ENCODE measurements at regions not wholly inside any gene's neighbourhood (a gene's known extent, or its start where the extent isn't known, plus 50 kb on each side); places are given as distances from the start of the nearest gene placed in this dataset.

GRCh38 chr20:60728705-60729104 is 523.4 kb upstream of the CDH4 start:
- H3K27me3 ChIP-seq (replicated peaks; ENCODE audit: control insufficient read depth, insufficient read depth, low read length, poor library complexity, severe bottlenecking), result no peaks in the 10 kb centered on the region
- no peaks in the 10 kb centered on the region for H3K9me3 ChIP-seq (ENCODE audit: control insufficient read depth, low read length)
- no peak overlapping the region for H3K4me3 ChIP-seq (ENCODE audit: insufficient read depth, low read depth, low read length, poor library complexity, severe bottlenecking)
- H3K27ac ChIP-seq (ENCODE audit: insufficient read depth, low read length, poor library complexity, severe bottlenecking), result no peak overlapping the region
- no peaks in the 10 kb centered on the region for H3K36me3 ChIP-seq (ENCODE audit: control insufficient read depth, insufficient read depth, low read length)
- DNase-seq, result no peak
- H3K4me1 ChIP-seq (ENCODE audit: control insufficient read depth, insufficient read depth, low read length, poor library complexity, severe bottlenecking), result no peaks in the 10 kb centered on the region

GRCh38 chr20:60729135-60729900 is 522.7 kb upstream of the CDH4 start:
- Histone ChIP-seq H3K36me3 (ENCODE audit: control insufficient read depth, insufficient read depth, low read length) (no peaks in the 10 kb centered on the region), H3K9me3 (ENCODE audit: control insufficient read depth, low read length) (no peaks in the 10 kb centered on the region), H3K27ac (ENCODE audit: insufficient read depth, low read length, poor library complexity, severe bottlenecking) (no peak overlapping the region), H3K27me3 (replicated peaks; ENCODE audit: control insufficient read depth, insufficient read depth, low read length, poor library complexity, severe bottlenecking) (no peaks in the 10 kb centered on the region), H3K4me1 (ENCODE audit: control insufficient read depth, insufficient read depth, low read length, poor library complexity, severe bottlenecking) (no peaks in the 10 kb centered on the region), H3K4me3 (ENCODE audit: insufficient read depth, low read depth, low read length, poor library complexity, severe bottlenecking) (no peak overlapping the region)
- no peak for DNase-seq

GRCh38 chr20:60732322-60732721 is 519.7 kb upstream of the CDH4 start:
- H3K9me3 ChIP-seq (ENCODE audit: control insufficient read depth, low read length), result no peaks in the 10 kb centered on the region
- no peaks in the 10 kb centered on the region for H3K27me3 ChIP-seq (replicated peaks; ENCODE audit: control insufficient read depth, insufficient read depth, low read length, poor library complexity, severe bottlenecking)
- H3K36me3 ChIP-seq (ENCODE audit: control insufficient read depth, insufficient read depth, low read length), result no peaks in the 10 kb centered on the region
- no peak overlapping the region for H3K27ac ChIP-seq (ENCODE audit: insufficient read depth, low read length, poor library complexity, severe bottlenecking)
- DNase-seq, result no peak
- H3K4me3 ChIP-seq (ENCODE audit: insufficient read depth, low read depth, low read length, poor library complexity, severe bottlenecking), result no peak overlapping the region
- no peaks in the 10 kb centered on the region for H3K4me1 ChIP-seq (ENCODE audit: control insufficient read depth, insufficient read depth, low read length, poor library complexity, severe bottlenecking)

GRCh38 chr20:60748086-60748485 is 504.0 kb upstream of the CDH4 start:
- no peaks in the 10 kb centered on the region for H3K27me3 ChIP-seq (replicated peaks; ENCODE audit: control insufficient read depth, insufficient read depth, low read length, poor library complexity, severe bottlenecking)
- no peak overlapping the region for H3K27ac ChIP-seq (ENCODE audit: insufficient read depth, low read length, poor library complexity, severe bottlenecking)
- H3K36me3 ChIP-seq (ENCODE audit: control insufficient read depth, insufficient read depth, low read length), result no peaks in the 10 kb centered on the region
- DNase-seq, result no peak
- no peak overlapping the region for H3K4me3 ChIP-seq (ENCODE audit: insufficient read depth, low read depth, low read length, poor library complexity, severe bottlenecking)
- no peaks in the 10 kb centered on the region for H3K4me1 ChIP-seq (ENCODE audit: control insufficient read depth, insufficient read depth, low read length, poor library complexity, severe bottlenecking)
- no peaks in the 10 kb centered on the region for H3K9me3 ChIP-seq (ENCODE audit: control insufficient read depth, low read length)

- H3K4me3 ChIP-seq (ENCODE audit: insufficient read depth, low read depth, low read length, poor library complexity, severe bottlenecking), result no peak overlapping the region
- no peak for DNase-seq
- no peaks in the 10 kb centered on the region for H3K9me3 ChIP-seq (ENCODE audit: control insufficient read depth, low read length)
- no peaks in the 10 kb centered on the region for H3K36me3 ChIP-seq (ENCODE audit: control insufficient read depth, insufficient read depth, low read length)
- H3K27ac ChIP-seq (ENCODE audit: insufficient read depth, low read length, poor library complexity, severe bottlenecking), result no peak overlapping the region
- no peaks in the 10 kb centered on the region for H3K4me1 ChIP-seq (ENCODE audit: control insufficient read depth, insufficient read depth, low read length, poor library complexity, severe bottlenecking)
- H3K27me3 ChIP-seq (replicated peaks; ENCODE audit: control insufficient read depth, insufficient read depth, low read length, poor library complexity, severe bottlenecking), result no peaks in the 10 kb centered on the region
Measured at GRCh38 chr20:60749804-60750602, 502.1 kb upstream of the CDH4 start.

DNA sequence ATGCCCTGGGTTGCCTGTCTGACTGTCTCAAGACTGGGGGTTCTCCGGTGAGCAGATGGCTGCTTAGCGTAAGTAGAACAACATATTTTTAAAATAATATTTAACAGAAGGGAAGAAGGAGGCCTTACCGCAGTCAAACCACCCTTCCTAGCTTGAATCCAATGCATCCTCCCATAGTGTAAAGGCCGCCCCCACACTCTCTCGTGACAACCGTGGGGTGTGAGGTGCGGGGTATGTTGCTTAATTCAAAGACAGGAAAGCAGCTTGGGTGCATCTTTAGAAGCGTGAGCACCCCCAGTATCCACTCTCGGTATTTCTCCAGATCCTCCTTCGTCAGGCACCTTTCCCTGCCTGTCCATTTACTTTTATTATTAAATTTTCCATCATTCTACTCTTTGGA is 501.2 kb upstream of the CDH4 start:
- H3K27ac ChIP-seq (ENCODE audit: insufficient read depth, low read length, poor library complexity, severe bottlenecking), result no peak overlapping the region
- H3K9me3 ChIP-seq (ENCODE audit: control insufficient read depth, low read length), result no peaks in the 10 kb centered on the region
- H3K4me1 ChIP-seq (ENCODE audit: control insufficient read depth, insufficient read depth, low read length, poor library complexity, severe bottlenecking), result no peaks in the 10 kb centered on the region
- no peak for DNase-seq
- H3K36me3 ChIP-seq (ENCODE audit: control insufficient read depth, insufficient read depth, low read length), result no peaks in the 10 kb centered on the region
- no peak overlapping the region for H3K4me3 ChIP-seq (ENCODE audit: insufficient read depth, low read depth, low read length, poor library complexity, severe bottlenecking)
- H3K27me3 ChIP-seq (replicated peaks; ENCODE audit: control insufficient read depth, insufficient read depth, low read length, poor library complexity, severe bottlenecking), result no peaks in the 10 kb centered on the region

DNA sequence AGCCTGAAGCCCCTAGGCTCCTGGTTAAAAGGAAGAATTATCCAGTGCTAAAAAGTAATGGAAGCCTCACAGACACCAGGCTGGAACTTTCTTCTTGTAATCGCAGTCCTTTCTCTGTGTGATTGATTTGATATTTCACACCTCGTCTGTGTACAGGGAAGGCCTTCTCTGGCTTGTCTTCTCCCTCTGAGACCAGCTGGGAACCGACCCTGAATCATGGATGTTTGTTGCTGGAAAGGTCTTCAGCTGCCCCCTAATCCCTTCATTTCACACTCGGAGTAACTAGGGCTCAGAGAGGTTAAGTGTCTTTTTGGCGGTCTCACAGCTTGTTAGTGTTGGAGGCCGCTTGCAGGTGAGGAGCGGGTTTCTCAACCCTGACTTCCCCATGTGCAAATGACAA is 500.2 kb upstream of the CDH4 start:
- Histone ChIP-seq H3K27ac (ENCODE audit: insufficient read depth, low read length, poor library complexity, severe bottlenecking) (no peak overlapping the region), H3K9me3 (ENCODE audit: control insufficient read depth, low read length) (no peaks in the 10 kb centered on the region), H3K27me3 (replicated peaks; ENCODE audit: control insufficient read depth, insufficient read depth, low read length, poor library complexity, severe bottlenecking) (no peaks in the 10 kb centered on the region), H3K36me3 (ENCODE audit: control insufficient read depth, insufficient read depth, low read length) (no peaks in the 10 kb centered on the region), H3K4me3 (ENCODE audit: insufficient read depth, low read depth, low read length, poor library complexity, severe bottlenecking) (no peak overlapping the region), H3K4me1 (ENCODE audit: control insufficient read depth, insufficient read depth, low read length, poor library complexity, severe bottlenecking) (no peaks in the 10 kb centered on the region)
- DNase-seq, result no peak

DNA sequence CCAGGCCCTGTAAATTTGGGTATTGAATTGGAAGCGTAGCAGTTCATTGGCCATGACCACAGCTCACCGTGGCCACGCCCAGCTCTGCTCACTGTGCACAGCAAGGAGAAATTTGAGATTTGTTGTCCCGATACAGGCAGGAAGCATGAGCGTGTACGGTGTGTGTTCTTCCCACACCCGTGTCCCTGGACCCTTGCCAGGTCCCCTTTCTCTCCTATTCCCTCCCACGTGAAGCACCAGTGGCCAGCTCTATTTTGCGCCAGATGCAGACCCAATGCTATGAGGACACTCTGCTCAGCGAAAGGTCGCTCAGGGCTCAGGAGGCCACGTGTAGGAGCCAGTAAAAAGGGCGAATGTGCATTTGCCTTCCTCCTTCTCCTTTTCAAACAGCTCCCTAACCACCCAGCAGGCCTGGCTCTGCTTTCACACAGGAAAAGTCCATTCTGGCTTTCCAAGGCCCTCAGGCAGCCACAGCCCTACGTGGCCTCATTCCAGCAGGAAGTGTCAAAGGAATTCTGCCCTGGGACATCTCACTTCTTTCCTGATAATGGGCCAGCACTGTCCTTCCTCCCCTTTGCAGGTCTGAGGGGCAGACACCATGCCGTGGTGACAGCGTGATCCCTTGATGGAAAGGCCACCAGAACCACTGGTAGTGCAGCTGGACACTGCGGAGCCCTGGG is 499.2 kb upstream of the CDH4 start:
- Histone ChIP-seq H3K27ac (ENCODE audit: insufficient read depth, low read length, poor library complexity, severe bottlenecking) (no peak overlapping the region), H3K36me3 (ENCODE audit: control insufficient read depth, insufficient read depth, low read length) (no peaks in the 10 kb centered on the region), H3K9me3 (ENCODE audit: control insufficient read depth, low read length) (no peaks in the 10 kb centered on the region), H3K27me3 (replicated peaks; ENCODE audit: control insufficient read depth, insufficient read depth, low read length, poor library complexity, severe bottlenecking) (no peaks in the 10 kb centered on the region), H3K4me1 (ENCODE audit: control insufficient read depth, insufficient read depth, low read length, poor library complexity, severe bottlenecking) (no peaks in the 10 kb centered on the region), H3K4me3 (ENCODE audit: insufficient read depth, low read depth, low read length, poor library complexity, severe bottlenecking) (no peak overlapping the region)
- DNase-seq, result no peak

DNA sequence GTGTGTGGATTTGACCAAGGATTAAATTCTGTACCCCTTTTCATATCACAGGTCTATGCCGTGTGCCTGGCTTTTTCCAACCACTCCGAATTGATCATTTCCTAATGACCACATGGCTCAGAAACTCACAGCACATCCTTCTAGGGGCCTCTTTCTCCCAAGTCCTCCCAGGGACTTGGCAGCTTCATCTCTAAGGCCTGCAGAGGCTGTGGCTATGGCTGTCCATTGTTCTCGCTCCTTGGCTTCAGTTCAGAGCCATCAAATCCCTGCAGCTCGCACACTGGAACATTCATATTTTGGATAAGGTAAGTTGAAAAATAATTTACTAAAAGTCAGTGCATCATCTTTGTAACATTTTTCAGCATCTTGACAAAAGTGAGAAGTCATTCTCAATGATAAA is 497.2 kb upstream of the CDH4 start:
- Histone ChIP-seq H3K27ac (ENCODE audit: insufficient read depth, low read length, poor library complexity, severe bottlenecking) (no peak overlapping the region), H3K9me3 (ENCODE audit: control insufficient read depth, low read length) (no peaks in the 10 kb centered on the region), H3K36me3 (ENCODE audit: control insufficient read depth, insufficient read depth, low read length) (no peaks in the 10 kb centered on the region), H3K4me3 (ENCODE audit: insufficient read depth, low read depth, low read length, poor library complexity, severe bottlenecking) (no peak overlapping the region), H3K4me1 (ENCODE audit: control insufficient read depth, insufficient read depth, low read length, poor library complexity, severe bottlenecking) (no peaks in the 10 kb centered on the region), H3K27me3 (replicated peaks; ENCODE audit: control insufficient read depth, insufficient read depth, low read length, poor library complexity, severe bottlenecking) (no peaks in the 10 kb centered on the region)
- DNase-seq, result no peak

DNA sequence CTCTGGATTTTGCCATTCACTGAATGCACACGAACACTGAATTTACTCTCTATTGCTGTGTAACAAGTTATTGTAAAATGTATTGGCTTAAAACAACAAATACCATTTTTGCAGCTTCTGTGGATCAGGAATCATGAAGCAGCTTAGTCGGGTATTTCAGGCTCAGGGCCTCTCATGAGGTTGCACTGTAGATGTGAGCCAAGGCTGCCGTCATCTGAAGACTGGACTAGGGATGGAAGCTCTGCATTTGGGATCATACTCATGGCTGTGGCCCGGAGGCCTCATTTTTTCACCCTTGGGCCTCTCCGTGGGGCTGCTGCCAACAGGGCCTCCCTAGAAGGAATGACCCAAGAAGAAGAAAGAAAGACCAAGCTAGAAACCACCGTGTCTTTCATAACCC is 492.4 kb upstream of the CDH4 start:
- Histone ChIP-seq H3K4me1 (ENCODE audit: control insufficient read depth, insufficient read depth, low read length, poor library complexity, severe bottlenecking) (no peaks in the 10 kb centered on the region), H3K27me3 (replicated peaks; ENCODE audit: control insufficient read depth, insufficient read depth, low read length, poor library complexity, severe bottlenecking) (no peaks in the 10 kb centered on the region), H3K9me3 (ENCODE audit: control insufficient read depth, low read length) (no peaks in the 10 kb centered on the region), H3K36me3 (ENCODE audit: control insufficient read depth, insufficient read depth, low read length) (no peaks in the 10 kb centered on the region), H3K4me3 (ENCODE audit: insufficient read depth, low read depth, low read length, poor library complexity, severe bottlenecking) (no peak overlapping the region), H3K27ac (ENCODE audit: insufficient read depth, low read length, poor library complexity, severe bottlenecking) (no peak overlapping the region)
- no peak for DNase-seq

All from effector memory CD4-positive, alpha-beta T cell (primary cell).